A549 (cell line): ENCODE measurements at regions not wholly inside any gene's neighbourhood (a gene's known extent, or its start where the extent isn't known, plus 50 kb on each side); places are given as distances from the start of the nearest gene placed in this dataset.

ENCODE experiments used
- ATAC-seq, 2 experiments: fragments of 200-7000 bp in 1 of 2; fragments of >200 bp in 1 of 2; cut with Nextera tagmentation in 1 of 2; cut with Tn5 transposase in 1 of 2; 3 replicates each; pipeline versions ENCODE4 v1.8.0 to v1.9.1; 2018 to 2020; ENCODE audit warnings: mild to moderate bottlenecking in 1 of 2, moderate library complexity in 1 of 2
- CTCF ChIA-PET: fragments of 300-600 bp; sonication (Branson Sonifier 250); formaldehyde crosslinking; extraction: SDS; loops from one replicate; lab custom pipeline; 2021; ENCODE audit warnings: antibody characterized with exemption, inconsistent platforms; lab: Yijun Ruan, JAX
- POLR2A ChIA-PET: fragments of 350-600 bp; formaldehyde crosslinking; extraction: SDS; loops from one replicate; lab custom pipeline; 2021; ENCODE audit warnings: antibody characterized with exemption, inconsistent platforms; lab: Yijun Ruan, JAX
- DNase-seq, 2 experiments: peaks; one replicate each; pipeline versions ENCODE4 v3.0.0 to v3.0.0-alpha.2; 2011 to 2016; ENCODE audit warnings: low read depth in 1 of 2, low spot score in 1 of 2
- FAIRE-seq: peaks from 2 replicates; lab custom pipeline; 2011; peaks lifted over from hg19 to GRCh38; lab: Jason Lieb, UNC
- H3K27ac ChIP-seq, 2 experiments: fragments of >200 bp; sonication (Bioruptor Twin); formaldehyde crosslinking; 3 replicates each; pipeline ENCODE4 v1.5.1; 2016 to 2017
- H3K4me1 ChIP-seq: fragments of >200 bp; sonication (Bioruptor Twin); formaldehyde crosslinking; 3 replicates; pipeline ENCODE4 v1.6.1; 2016
- H3K4me2 ChIP-seq: fragments of >200 bp; sonication (Bioruptor Twin); formaldehyde crosslinking; 3 replicates; pipeline ENCODE4 v1.6.1; 2016
- H3K4me3 ChIP-seq: fragments of >200 bp; sonication (Bioruptor Twin); formaldehyde crosslinking; 3 replicates; pipeline ENCODE4 v1.5.1; 2016
- H3K9me3 ChIP-seq: fragments of >200 bp; sonication (Bioruptor Twin); formaldehyde crosslinking; 3 replicates; pipeline ENCODE4 v1.6.1; 2016
- CBX2 ChIP-seq: fragments of 200-600 bp; sonication (generic); IDR thresholded peaks from 2 replicates; pipeline ENCODE4 v1.6.1; 2016; ENCODE audit warnings: low read depth, mild to moderate bottlenecking, borderline replicate concordance
- CHD4 ChIP-seq: fragments of 200-600 bp; sonication (generic); IDR thresholded peaks from 2 replicates; pipeline ENCODE4 v1.6.1; 2016; ENCODE audit warnings: antibody characterized with exemption, mild to moderate bottlenecking, borderline replicate concordance
- EP300 ChIP-seq, 2 experiments: fragments of >200 bp; sonication (Bioruptor Twin); formaldehyde crosslinking; IDR thresholded peaks; 2 replicates in 1 of 2; 3 replicates in 1 of 2; pipeline ENCODE4 v1.6.1; 2016 to 2017
- FOSB ChIP-seq: fragments of 250-450 bp; sonication (Bioruptor Pico); IDR thresholded peaks from 2 replicates; pipeline ENCODE4 v1.5.0; 2020; ENCODE audit warnings: mild to moderate bottlenecking, moderate library complexity
- FOXS1 ChIP-seq: fragments of 250-450 bp; sonication (Bioruptor Pico); IDR thresholded peaks from 2 replicates; pipeline ENCODE4 v1.5.0; 2020; ENCODE audit warnings: mild to moderate bottlenecking, moderate library complexity
- HEYL ChIP-seq: fragments of 250-450 bp; sonication (Bioruptor Pico); IDR thresholded peaks from 2 replicates; pipeline ENCODE4 v1.8.0; 2021; ENCODE audit warnings: mild to moderate bottlenecking, moderate library complexity
- HOXB13 ChIP-seq: fragments of 250-450 bp; sonication (Bioruptor Pico); IDR thresholded peaks from 2 replicates; pipeline ENCODE4 v1.5.0; 2020; ENCODE audit warnings: low read depth, mild to moderate bottlenecking, moderate library complexity
- KDM5A ChIP-seq: fragments of 200-600 bp; sonication (generic); IDR thresholded peaks from 2 replicates; pipeline ENCODE4 v1.6.1; 2016; ENCODE audit warnings: antibody characterized with exemption, mild to moderate bottlenecking
- NFE2L2 ChIP-seq: fragments of 150-350 bp; conservative IDR thresholded peaks from 2 replicates; pipeline ENCODE4 v1.6.1; 2014; ENCODE audit warnings: low read length
- NR3C1 ChIP-seq: fragments of >200 bp; sonication (Bioruptor Twin); formaldehyde crosslinking; IDR thresholded peaks from 3 replicates; pipeline ENCODE4 v1.6.1; 2017
- PHF8 ChIP-seq: fragments of 200-600 bp; sonication (generic); IDR thresholded peaks from 2 replicates; pipeline ENCODE4 v1.6.1; 2016; ENCODE audit warnings: low read depth, mild to moderate bottlenecking, antibody characterized with exemption, moderate library complexity, borderline replicate concordance
- POLR2AphosphoS2 ChIP-seq: conservative IDR thresholded peaks from 2 replicates; pipeline ENCODE4 v1.6.1; 2012; ENCODE audit warnings: low read length, improper control_type of control experiment, inconsistent platforms
- RNF2 ChIP-seq: fragments of 200-600 bp; sonication (generic); IDR thresholded peaks from 2 replicates; pipeline ENCODE4 v1.6.1; 2016; ENCODE audit warnings: low read depth, mild to moderate bottlenecking, antibody characterized with exemption, moderate library complexity, borderline replicate concordance
- TP53 ChIP-seq: fragments of 250-450 bp; sonication (Bioruptor Pico); IDR thresholded peaks from 2 replicates; pipeline ENCODE4 v1.5.0; 2021; ENCODE audit warnings: mild to moderate bottlenecking, moderate library complexity
- ZFP36 ChIP-seq: fragments of 450-650 bp; IDR thresholded peaks from 2 replicates; pipeline ENCODE4 v1.6.1; 2014; ENCODE audit warnings: borderline replicate concordance; ENCODE audit not compliant: partially characterized antibody
- WGBS: methylation state at CpG from one replicate; pipeline ENCODE4 v1.1.6; 2017; ENCODE audit errors: missing lambda C conversion rate; 5-methylcytosine and 5-hydroxymethylcytosine counted together
- TF ChIP-seq, protein P1 (sequence below): fragments of 250-450 bp; sonication (Bioruptor Pico); IDR thresholded peaks from 2 replicates; pipeline ENCODE4 v1.5.0; 2021; ENCODE audit warnings: mild to moderate bottlenecking, moderate library complexity, borderline replicate concordance
- TF ChIP-seq, protein P2 (sequence below): IDR thresholded peaks from 2 replicates; pipeline ENCODE4 v1.6.1; 2012

- CTCF ChIA-PET, result interaction anchor here (1.0 to 1.4 kb wide), 3 partner anchors 157 to 166 kb away, joined by 4 to 5 read pairs (median 4); no protein-coding TSS in a partner anchor
- no peak for TF ChIP-seq TP53
- TF ChIP-seq NR3C1, result no peak
- no peak for TF ChIP-seq HOXB13
Observed at GRCh38 chr2:109710505-109711229, 83.4 kb upstream of the RGPD5 start.

GRCh38 chr2:109711230-109712122, 82.6 kb upstream of the RGPD5 start:
- Histone ChIP-seq H3K27ac (no peak overlapping the region), H3K9me3 (no peaks in the 10 kb centered on the region), H3K4me3 (no peak overlapping the region), H3K4me2 (no peak overlapping the region), H3K4me1 (no peaks in the 10 kb centered on the region)
- POLR2A ChIA-PET, result no interaction called here
- TF ChIP-seq, protein P1, sequence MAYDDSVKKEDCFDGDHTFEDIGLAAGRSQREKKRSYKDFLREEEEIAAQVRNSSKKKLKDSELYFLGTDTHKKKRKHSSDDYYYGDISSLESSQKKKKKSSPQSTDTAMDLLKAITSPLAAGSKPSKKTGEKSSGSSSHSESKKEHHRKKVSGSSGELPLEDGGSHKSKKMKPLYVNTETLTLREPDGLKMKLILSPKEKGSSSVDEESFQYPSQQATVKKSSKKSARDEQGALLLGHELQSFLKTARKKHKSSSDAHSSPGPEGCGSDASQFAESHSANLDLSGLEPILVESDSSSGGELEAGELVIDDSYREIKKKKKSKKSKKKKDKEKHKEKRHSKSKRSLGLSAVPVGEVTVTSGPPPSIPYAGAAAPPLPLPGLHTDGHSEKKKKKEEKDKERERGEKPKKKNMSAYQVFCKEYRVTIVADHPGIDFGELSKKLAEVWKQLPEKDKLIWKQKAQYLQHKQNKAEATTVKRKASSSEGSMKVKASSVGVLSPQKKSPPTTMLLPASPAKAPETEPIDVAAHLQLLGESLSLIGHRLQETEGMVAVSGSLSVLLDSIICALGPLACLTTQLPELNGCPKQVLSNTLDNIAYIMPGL (CRISPR knock-in tag), result no peak
- no peak for TF ChIP-seq FOXS1 (CRISPR knock-in tag)
- no peak for TF ChIP-seq CBX2
- no peak for TF ChIP-seq NFE2L2
- no peak for TF ChIP-seq POLR2AphosphoS2
- TF ChIP-seq NR3C1, result no peak
- TF ChIP-seq EP300 (IDR thresholded peaks at IDR 0.05), result no peak
- TF ChIP-seq KDM5A, result no peak
- TF ChIP-seq, protein P2, sequence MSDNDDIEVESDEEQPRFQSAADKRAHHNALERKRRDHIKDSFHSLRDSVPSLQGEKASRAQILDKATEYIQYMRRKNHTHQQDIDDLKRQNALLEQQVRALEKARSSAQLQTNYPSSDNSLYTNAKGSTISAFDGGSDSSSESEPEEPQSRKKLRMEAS, result no peak
- CTCF ChIA-PET, result interaction anchor here (1.0 to 1.4 kb wide), 5 partner anchors 12 to 998 kb away, joined by 3 to 5 read pairs (median 4); no protein-coding TSS in a partner anchor
- no peak for DNase-seq
- no peak for FAIRE-seq
- 58% methylated on average over 10 of the region's 11 CpGs for WGBS
- no peak for ATAC-seq

More at GRCh38 chr2:109710505-109711229, 83.4 kb upstream of the RGPD5 start:
- ATAC-seq (no peak), FAIRE-seq (no peak), DNase-seq (no peak)
- WGBS, result 76% methylated on average over 7 of the region's 7 CpGs
- Histone ChIP-seq H3K4me1 (no peaks in the 10 kb centered on the region), H3K4me2 (no peak overlapping the region), H3K9me3 (no peaks in the 10 kb centered on the region), H3K27ac (no peak overlapping the region), H3K4me3 (no peak overlapping the region)
- POLR2A ChIA-PET, result no interaction called here

- ChIA-PET CTCF (interaction anchor here (1.0 kb wide), 2 partner anchors 13 to 999 kb away, joined by 3 to 5 read pairs; no protein-coding TSS in a partner anchor), POLR2A (no interaction called here)
- Histone ChIP-seq H3K9me3 (no peaks in the 10 kb centered on the region), H3K27ac (no peak overlapping the region), H3K4me3 (no peak overlapping the region), H3K4me2 (no peak overlapping the region), H3K4me1 (no peaks in the 10 kb centered on the region)
- no peak for DNase-seq
- TF ChIP-seq CHD4 (no peak), FOSB (CRISPR knock-in tag) (no peak), PHF8 (no peak), ZFP36 (no peak), RNF2 (no peak), HEYL (CRISPR knock-in tag) (no peak)
- no peak for FAIRE-seq
- no peak for ATAC-seq
- 89% methylated on average over 2 of the region's 2 CpGs for WGBS
Observed at GRCh38 chr2:109712123-109712449, 82.0 kb upstream of the RGPD5 start.
